Bronchial epithelial cell (primary cell): ENCODE measurements at regions not wholly inside any gene's neighbourhood (a gene's known extent, or its start where the extent isn't known, plus 50 kb on each side); places are given as distances from the start of the nearest gene placed in this dataset.

ENCODE experiments used
- DNase-seq: peaks from one replicate; pipeline ENCODE4 v3.0.0-alpha.2; 2010; ENCODE audit warnings: low read depth
- FAIRE-seq: peaks from 2 replicates; lab custom pipeline; 2011; peaks lifted over from hg19 to GRCh38; lab: Jason Lieb, UNC
- H3K27me3 ChIP-seq: 2 replicates; pipeline ENCODE4 v1.5.1; 2011; ENCODE audit warnings: low read length; ENCODE audit not compliant: control insufficient read depth, insufficient read depth
- H3K36me3 ChIP-seq: 2 replicates; pipeline ENCODE4 v1.5.1; 2011; ENCODE audit warnings: low read length; ENCODE audit not compliant: control insufficient read depth, insufficient read depth
- H3K4me3 ChIP-seq: 2 replicates; pipeline ENCODE4 v1.5.1; 2011; ENCODE audit warnings: mild to moderate bottlenecking, low read depth, low read length, control low read depth
- TF ChIP-seq, protein P1 (sequence below): IDR thresholded peaks from 2 replicates; pipeline ENCODE4 v1.5.1; 2011; ENCODE audit warnings: mild to moderate bottlenecking, moderate library complexity, low read length, control low read depth, inconsistent platforms; ENCODE audit not compliant: insufficient read depth, severe bottlenecking

- TF ChIP-seq, protein P1, sequence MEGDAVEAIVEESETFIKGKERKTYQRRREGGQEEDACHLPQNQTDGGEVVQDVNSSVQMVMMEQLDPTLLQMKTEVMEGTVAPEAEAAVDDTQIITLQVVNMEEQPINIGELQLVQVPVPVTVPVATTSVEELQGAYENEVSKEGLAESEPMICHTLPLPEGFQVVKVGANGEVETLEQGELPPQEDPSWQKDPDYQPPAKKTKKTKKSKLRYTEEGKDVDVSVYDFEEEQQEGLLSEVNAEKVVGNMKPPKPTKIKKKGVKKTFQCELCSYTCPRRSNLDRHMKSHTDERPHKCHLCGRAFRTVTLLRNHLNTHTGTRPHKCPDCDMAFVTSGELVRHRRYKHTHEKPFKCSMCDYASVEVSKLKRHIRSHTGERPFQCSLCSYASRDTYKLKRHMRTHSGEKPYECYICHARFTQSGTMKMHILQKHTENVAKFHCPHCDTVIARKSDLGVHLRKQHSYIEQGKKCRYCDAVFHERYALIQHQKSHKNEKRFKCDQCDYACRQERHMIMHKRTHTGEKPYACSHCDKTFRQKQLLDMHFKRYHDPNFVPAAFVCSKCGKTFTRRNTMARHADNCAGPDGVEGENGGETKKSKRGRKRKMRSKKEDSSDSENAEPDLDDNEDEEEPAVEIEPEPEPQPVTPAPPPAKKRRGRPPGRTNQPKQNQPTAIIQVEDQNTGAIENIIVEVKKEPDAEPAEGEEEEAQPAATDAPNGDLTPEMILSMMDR, result no peak
- no peak for FAIRE-seq
- no peaks in the 10 kb centered on the region for H3K27me3 ChIP-seq
- H3K4me3 ChIP-seq, result no peak overlapping the region
- no peak for DNase-seq
- H3K36me3 ChIP-seq, result no peaks in the 10 kb centered on the region
Observed at GRCh38 chr12:58980768-58981167, 60.5 kb upstream of the LRIG3 start.

DNA sequence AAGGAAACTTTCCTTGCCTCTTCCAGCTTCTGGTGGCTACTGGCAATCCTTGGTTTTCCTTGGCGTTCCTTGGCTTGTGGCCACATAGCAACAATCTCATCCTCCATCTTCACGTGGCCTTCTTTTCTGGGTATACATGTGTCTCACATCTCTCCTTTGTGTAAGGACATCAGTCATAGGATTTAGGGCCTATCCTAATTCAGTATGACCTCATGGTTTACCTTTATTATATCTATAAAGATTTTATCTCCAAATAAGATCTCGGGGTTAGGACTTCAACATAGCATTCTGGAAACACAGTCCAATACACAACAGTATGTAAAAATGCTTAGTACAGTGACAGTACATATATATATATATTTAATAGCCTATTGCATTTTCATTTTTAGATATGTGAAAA, 58.4 kb upstream of the LRIG3 start:
- FAIRE-seq (no peak), DNase-seq (no peak)
- H3K27me3 ChIP-seq, result no peaks in the 10 kb centered on the region
- TF ChIP-seq, protein P1, result no peak
- H3K36me3 ChIP-seq, result no peaks in the 10 kb centered on the region
- H3K4me3 ChIP-seq, result no peak overlapping the region

DNA sequence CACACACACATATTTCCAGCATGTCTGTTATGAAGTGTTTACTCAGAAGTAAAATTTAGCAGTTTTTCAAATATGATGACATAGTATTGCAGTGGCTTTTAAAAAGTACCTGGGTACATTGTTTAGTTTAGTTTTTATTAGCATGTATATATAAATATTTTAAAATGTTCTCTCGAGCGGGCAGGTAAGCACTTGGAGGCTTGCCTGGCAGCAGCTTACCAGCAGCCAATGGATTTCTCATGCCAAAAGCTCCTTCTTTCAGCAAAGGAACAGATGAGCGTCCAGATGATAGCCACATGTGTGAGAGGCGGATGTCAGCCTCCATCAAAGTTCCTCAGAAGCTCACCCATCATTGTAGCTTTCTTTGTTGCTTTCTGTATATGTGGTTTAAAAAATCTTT, 57.2 kb upstream of the LRIG3 start:
- FAIRE-seq (no peak), DNase-seq (no peak)
- TF ChIP-seq, protein P1, result no peak
- no peak overlapping the region for H3K4me3 ChIP-seq
- H3K36me3 ChIP-seq, result no peaks in the 10 kb centered on the region
- no peaks in the 10 kb centered on the region for H3K27me3 ChIP-seq

DNA sequence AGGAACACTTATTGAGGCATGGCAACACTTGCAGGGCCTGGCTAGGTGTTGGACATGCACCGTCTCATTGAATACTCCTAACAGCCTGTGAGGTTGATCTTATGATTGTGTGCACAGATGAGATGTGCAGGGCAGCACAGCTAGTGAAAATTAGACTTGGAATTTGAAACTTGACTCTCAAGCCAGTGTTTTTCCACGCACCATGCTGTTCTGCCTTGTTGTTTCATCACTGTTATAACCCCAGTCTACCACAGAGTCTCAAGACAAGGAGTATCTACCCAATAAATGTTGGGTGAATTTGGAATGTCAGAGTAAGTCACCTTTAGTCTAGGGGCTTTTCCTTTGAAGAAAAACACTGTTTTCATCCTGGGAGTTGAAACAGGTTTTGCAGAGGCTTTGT, 55.8 kb upstream of the LRIG3 start:
- TF ChIP-seq, protein P1, result no peak
- Histone ChIP-seq H3K4me3 (no peak overlapping the region), H3K36me3 (no peaks in the 10 kb centered on the region), H3K27me3 (no peaks in the 10 kb centered on the region)
- FAIRE-seq (peak; percentile 40), DNase-seq (no peak)
